ENCODE measurements at regions not wholly inside any gene's neighbourhood (a gene's known extent, or its start where the extent isn't known, plus 50 kb on each side); places are given as distances from the start of the nearest gene placed in this dataset.

DNA sequence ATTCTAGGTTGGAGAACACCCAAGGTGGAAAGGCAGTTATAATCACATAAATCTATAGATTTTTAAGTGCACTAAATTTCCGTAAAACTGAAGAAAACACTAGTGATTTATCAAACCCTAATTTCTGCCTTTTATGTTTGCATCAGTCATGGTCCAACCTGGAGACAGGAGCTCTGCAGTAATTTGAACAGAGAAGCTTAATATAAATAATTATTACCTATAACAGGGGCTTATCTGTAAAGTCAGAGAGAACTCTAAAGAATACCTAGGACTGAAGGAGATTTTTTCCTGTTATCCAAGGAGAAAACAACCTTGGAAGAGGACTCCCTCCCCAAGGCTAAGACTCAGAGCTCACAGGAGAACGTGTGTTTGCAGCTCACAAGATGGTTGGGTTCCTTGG is 95.1 kb downstream of the MPP7 start:
- Histone ChIP-seq H3K4me1 (ENCODE audit: insufficient read depth, low read length, poor library complexity, severe bottlenecking) (no peaks in the 10 kb centered on the region), H3K9me3 (ENCODE audit: low read depth, low read length, poor library complexity, severe bottlenecking) (no peaks in the 10 kb centered on the region), H3K36me3 (ENCODE audit: insufficient read depth, low read length, poor library complexity, severe bottlenecking) (no peaks in the 10 kb centered on the region), H3K27ac (ENCODE audit: low read depth, low read length, poor library complexity, severe bottlenecking) (no peak overlapping the region), H3K4me3 (ENCODE audit: low read depth, low read length, poor library complexity, severe bottlenecking) (no peak overlapping the region), H3K27me3 (replicated peaks; ENCODE audit: insufficient read depth, low read depth, low read length, poor library complexity) (no peaks in the 10 kb centered on the region)
- POLR2A ChIA-PET (ENCODE audit: low non-redundant PET): no interaction called here
- CTCF ChIA-PET: no interaction called here
- BruUV-seq (replicated peaks): no TSS peak
- no peak for DNase-seq (ENCODE audit: low spot score)
- intact Hi-C loops (cut with micrococcal nuclease; ENCODE audit: unreplicated experiment): no loop called here
- no peak for TF ChIP-seq EZH2 (IDR thresholded peaks at IDR 0.05; ENCODE audit: borderline replicate concordance, low read depth, low read length, poor library complexity, severe bottlenecking)
- TF ChIP-seq, protein P1, sequence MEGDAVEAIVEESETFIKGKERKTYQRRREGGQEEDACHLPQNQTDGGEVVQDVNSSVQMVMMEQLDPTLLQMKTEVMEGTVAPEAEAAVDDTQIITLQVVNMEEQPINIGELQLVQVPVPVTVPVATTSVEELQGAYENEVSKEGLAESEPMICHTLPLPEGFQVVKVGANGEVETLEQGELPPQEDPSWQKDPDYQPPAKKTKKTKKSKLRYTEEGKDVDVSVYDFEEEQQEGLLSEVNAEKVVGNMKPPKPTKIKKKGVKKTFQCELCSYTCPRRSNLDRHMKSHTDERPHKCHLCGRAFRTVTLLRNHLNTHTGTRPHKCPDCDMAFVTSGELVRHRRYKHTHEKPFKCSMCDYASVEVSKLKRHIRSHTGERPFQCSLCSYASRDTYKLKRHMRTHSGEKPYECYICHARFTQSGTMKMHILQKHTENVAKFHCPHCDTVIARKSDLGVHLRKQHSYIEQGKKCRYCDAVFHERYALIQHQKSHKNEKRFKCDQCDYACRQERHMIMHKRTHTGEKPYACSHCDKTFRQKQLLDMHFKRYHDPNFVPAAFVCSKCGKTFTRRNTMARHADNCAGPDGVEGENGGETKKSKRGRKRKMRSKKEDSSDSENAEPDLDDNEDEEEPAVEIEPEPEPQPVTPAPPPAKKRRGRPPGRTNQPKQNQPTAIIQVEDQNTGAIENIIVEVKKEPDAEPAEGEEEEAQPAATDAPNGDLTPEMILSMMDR (conservative IDR thresholded peaks at IDR 0.05; ENCODE audit: low read depth, low read length): no peak

DNA sequence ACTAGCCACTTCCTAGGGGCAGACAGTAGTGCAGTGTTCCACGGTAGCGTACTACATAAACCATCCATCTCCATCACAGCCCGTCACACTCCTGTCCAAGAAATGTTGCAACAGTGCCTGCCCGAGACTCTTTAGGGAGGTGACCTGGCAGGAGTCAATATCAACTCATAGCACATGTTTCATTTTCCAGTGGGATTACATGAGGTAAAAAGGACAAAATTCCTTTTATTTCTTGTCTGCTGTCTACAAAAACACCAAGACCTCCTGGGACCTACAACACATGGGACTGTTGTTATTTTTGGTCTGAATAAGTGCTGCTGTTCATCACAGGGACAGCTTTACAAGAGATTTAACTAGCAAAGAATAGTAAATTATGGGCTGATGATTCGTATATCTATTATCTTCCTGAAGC is 99.9 kb downstream of the MPP7 start:
- DNase-seq (ENCODE audit: low spot score): no peak
- H3K4me1 ChIP-seq (ENCODE audit: insufficient read depth, low read length, poor library complexity, severe bottlenecking): no peaks in the 10 kb centered on the region
- H3K27ac ChIP-seq (ENCODE audit: low read depth, low read length, poor library complexity, severe bottlenecking): no peak overlapping the region
- no peak overlapping the region for H3K4me3 ChIP-seq (ENCODE audit: low read depth, low read length, poor library complexity, severe bottlenecking)
- H3K9me3 ChIP-seq (ENCODE audit: low read depth, low read length, poor library complexity, severe bottlenecking): no peaks in the 10 kb centered on the region
- no TSS peak for BruUV-seq (replicated peaks)
- no peaks in the 10 kb centered on the region for H3K36me3 ChIP-seq (ENCODE audit: insufficient read depth, low read length, poor library complexity, severe bottlenecking)
- CTCF ChIA-PET: no interaction called here
- POLR2A ChIA-PET (ENCODE audit: low non-redundant PET): no interaction called here
- no peaks in the 10 kb centered on the region for H3K27me3 ChIP-seq (replicated peaks; ENCODE audit: insufficient read depth, low read depth, low read length, poor library complexity)
- intact Hi-C loops (cut with micrococcal nuclease; ENCODE audit: unreplicated experiment): no loop called here
- TF ChIP-seq, protein P1 (conservative IDR thresholded peaks at IDR 0.05; ENCODE audit: low read depth, low read length): no peak
- TF ChIP-seq EZH2 (IDR thresholded peaks at IDR 0.05; ENCODE audit: borderline replicate concordance, low read depth, low read length, poor library complexity, severe bottlenecking): no peak

DNA sequence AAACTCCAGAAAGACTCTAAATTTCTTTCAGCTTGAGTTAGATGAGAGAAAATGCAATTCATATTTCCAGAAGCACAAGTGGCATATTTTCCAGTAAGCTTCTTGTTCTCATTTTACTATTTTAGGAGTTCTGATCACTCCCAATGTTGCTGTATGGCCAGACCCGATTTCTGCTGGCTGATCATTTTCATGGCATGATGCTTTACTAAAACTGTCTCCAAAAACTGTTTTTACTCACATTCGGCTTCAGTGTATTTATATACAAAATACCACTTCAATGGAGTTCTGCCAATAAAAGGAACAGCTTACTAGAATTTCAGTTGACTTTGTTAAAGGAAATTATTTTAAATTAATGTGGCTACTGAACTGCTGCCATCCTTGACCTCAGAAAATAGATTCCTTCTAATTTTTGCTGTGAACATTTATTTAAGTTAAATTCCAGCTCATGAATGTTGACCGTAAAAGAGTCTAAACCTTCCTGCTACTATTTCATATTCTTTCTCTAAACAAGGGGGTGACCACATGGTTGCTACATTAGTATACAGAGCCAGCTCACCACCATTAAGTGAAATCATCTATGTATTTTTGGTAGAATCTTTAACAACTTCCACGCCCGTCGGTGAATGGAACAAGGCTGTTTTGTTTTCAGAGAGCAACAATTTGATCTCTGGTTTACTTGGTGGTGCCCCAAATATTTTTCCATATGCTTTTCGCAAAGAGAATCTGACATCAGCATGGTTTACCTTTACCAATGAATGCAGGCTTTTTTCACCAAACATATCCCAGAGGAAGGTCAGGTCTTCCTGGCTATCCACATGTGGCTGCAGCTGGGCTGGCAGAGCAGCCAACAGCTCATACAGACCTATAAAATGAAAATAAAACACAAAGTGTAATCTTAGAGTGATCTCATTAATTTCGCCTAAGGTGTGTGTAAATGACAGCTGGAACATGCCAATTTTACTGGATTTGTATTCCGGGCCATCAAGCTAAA is 101.2 kb downstream of the MPP7 start:
- intact Hi-C loops (cut with micrococcal nuclease; ENCODE audit: unreplicated experiment): no loop called here
- POLR2A ChIA-PET (ENCODE audit: low non-redundant PET): no interaction called here

More for the DNA sequence above, 101.2 kb downstream of the MPP7 start:
- Histone ChIP-seq H3K9me3 (ENCODE audit: low read depth, low read length, poor library complexity, severe bottlenecking) (no peaks in the 10 kb centered on the region), H3K27ac (ENCODE audit: low read depth, low read length, poor library complexity, severe bottlenecking) (no peak overlapping the region), H3K27me3 (replicated peaks; ENCODE audit: insufficient read depth, low read depth, low read length, poor library complexity) (no peaks in the 10 kb centered on the region), H3K4me3 (ENCODE audit: low read depth, low read length, poor library complexity, severe bottlenecking) (no peak overlapping the region), H3K4me1 (ENCODE audit: insufficient read depth, low read length, poor library complexity, severe bottlenecking) (no peaks in the 10 kb centered on the region), H3K36me3 (ENCODE audit: insufficient read depth, low read length, poor library complexity, severe bottlenecking) (no peaks in the 10 kb centered on the region)
- no peak for TF ChIP-seq EZH2 (IDR thresholded peaks at IDR 0.05; ENCODE audit: borderline replicate concordance, low read depth, low read length, poor library complexity, severe bottlenecking)
- TF ChIP-seq, protein P1 (conservative IDR thresholded peaks at IDR 0.05; ENCODE audit: low read depth, low read length): no peak
- CTCF ChIA-PET: no interaction called here
- no peak for DNase-seq (ENCODE audit: low spot score)
- BruUV-seq (replicated peaks): no TSS peak
